B cell (primary cell): ENCODE measurements at regions not wholly inside any gene's neighbourhood (a gene's known extent, or its start where the extent isn't known, plus 50 kb on each side); places are given as distances from the start of the nearest gene placed in this dataset.

ENCODE experiments used
- ATAC-seq: fragments of 200-7000 bp; cut with Tn5 transposase; one replicate; pipeline ENCODE4 v1.10.0; 2021; ENCODE audit warnings: low read depth, mild to moderate bottlenecking, moderate number of reproducible peaks, moderate library complexity
- CTCF ChIA-PET: fragments of 350-600 bp; sonication (Branson Sonifier 250); formaldehyde crosslinking; loops from one replicate; lab custom pipeline; 2021; ENCODE audit warnings: antibody characterized with exemption, inconsistent platforms; lab: Charles Lee
- POLR2A ChIA-PET: fragments of 350-600 bp; sonication (Branson Sonifier 250); formaldehyde crosslinking; loops from one replicate; lab custom pipeline; 2021; ENCODE audit warnings: antibody characterized with exemption; lab: Charles Lee
- DNase-seq: peaks from one replicate; pipeline ENCODE4 v3.0.0; 2013
- H2AFZ ChIP-seq: 2 replicates; pipeline ENCODE4 v1.6.1; 2012; ENCODE audit warnings: mild to moderate bottlenecking, low read depth, low read length; ENCODE audit not compliant: insufficient read depth, poor library complexity, severe bottlenecking
- H3K27ac ChIP-seq, 2 donors: 1 replicate in 1 of 2; 2 replicates in 1 of 2; pipeline ENCODE4 v1.5.1; 2012 to 2013; ENCODE audit warnings: low read length in 2 of 2, mild to moderate bottlenecking in 2 of 2, moderate library complexity in 1 of 2
- H3K27me3 ChIP-seq, 4 experiments: fragments of 200-600 bp in 1 of 4; sonication (generic) in 1 of 4; replicated peaks in 1 of 4; 1 replicate in 2 of 4; 2 replicates in 2 of 4; pipeline versions ENCODE4 v1.6.1 to v1.7.0; 2013 to 2016; ENCODE audit warnings: low read length in 3 of 4, mild to moderate bottlenecking in 2 of 4, mixed read lengths in 1 of 4, moderate library complexity in 1 of 4; ENCODE audit not compliant: insufficient read depth in 4 of 4, control insufficient read depth in 3 of 4; ENCODE audit errors: control extremely low read depth in 1 of 4
- H3K36me3 ChIP-seq, 2 experiments: replicated peaks in 1 of 2; 1 replicate in 1 of 2; 2 replicates in 1 of 2; pipeline versions ENCODE4 v1.6.1 to v1.7.1; 2013; ENCODE audit warnings: low read length in 1 of 2; ENCODE audit not compliant: insufficient read depth in 2 of 2, control insufficient read depth in 1 of 2; ENCODE audit errors: control extremely low read depth in 1 of 2, extremely low read depth in 1 of 2
- H3K4me1 ChIP-seq, 2 donors: fragments of 200-600 bp in 1 of 2; sonication (generic) in 1 of 2; 1 replicate in 1 of 2; 2 replicates in 1 of 2; pipeline versions ENCODE4 v1.5.1 to v1.6.1; 2013 to 2017; ENCODE audit warnings: low read length in 2 of 2; ENCODE audit not compliant: control insufficient read depth in 2 of 2, insufficient read depth in 2 of 2
- H3K4me2 ChIP-seq: replicated peaks from 2 replicates; pipeline ENCODE3; 2012; ENCODE audit warnings: mild to moderate bottlenecking, low read depth, low read length; ENCODE audit not compliant: poor library complexity, severe bottlenecking
- H3K4me3 ChIP-seq, 5 experiments: fragments of 200-600 bp in 1 of 5; sonication (generic) in 1 of 5; 1 replicate in 3 of 5; 2 replicates in 2 of 5; pipeline versions ENCODE4 v1.5.1 to v1.7.0; 2011 to 2016; ENCODE audit warnings: low read length in 4 of 5, mild to moderate bottlenecking in 4 of 5, low read depth in 2 of 5, control low read depth in 1 of 5, moderate library complexity in 1 of 5; ENCODE audit not compliant: insufficient read depth in 1 of 5; ENCODE audit errors: control extremely low read depth in 1 of 5, extremely low read depth in 1 of 5
- H3K79me2 ChIP-seq: fragments of 200-600 bp; sonication (generic); one replicate; pipeline ENCODE4 v1.6.0; 2016; ENCODE audit warnings: low read length; ENCODE audit not compliant: control insufficient read depth, insufficient read depth
- H3K9ac ChIP-seq: fragments of 200-600 bp; sonication (generic); 2 replicates; pipeline ENCODE4 v1.6.1; 2017; ENCODE audit warnings: mild to moderate bottlenecking, low read length, moderate library complexity
- H3K9me3 ChIP-seq, 3 donors: one replicate each; pipeline versions ENCODE4 v1.6.1 to v1.7.1; 2013; ENCODE audit warnings: low read length in 2 of 3; ENCODE audit not compliant: control insufficient read depth in 2 of 3, insufficient read depth in 1 of 3; ENCODE audit errors: control extremely low read depth in 1 of 3
- H4K20me1 ChIP-seq: 2 replicates; pipeline ENCODE4 v1.6.0; 2012; ENCODE audit warnings: mild to moderate bottlenecking, low read length; ENCODE audit not compliant: insufficient read depth, control insufficient read depth, poor library complexity, severe bottlenecking
- H3K27ac Mint-ChIP-seq: one replicate; pipeline ENCODE4 v1.8.0; 2021; ENCODE audit warnings: mixed read lengths
- H3K27me3 Mint-ChIP-seq: one replicate; pipeline ENCODE4 v1.8.0; 2021; ENCODE audit warnings: mixed read lengths
- H3K4me1 Mint-ChIP-seq: one replicate; pipeline ENCODE4 v1.8.0; 2021; ENCODE audit warnings: mixed read lengths
- H3K4me3 Mint-ChIP-seq: one replicate; pipeline ENCODE4 v1.8.0; 2021; ENCODE audit warnings: mixed read lengths
- H3K9me3 Mint-ChIP-seq: one replicate; pipeline ENCODE4 v1.8.0; 2022; ENCODE audit warnings: mixed read lengths; ENCODE audit not compliant: insufficient read depth
- EZH2 ChIP-seq: IDR thresholded peaks from 2 replicates; pipeline ENCODE4 v1.6.1; 2012; ENCODE audit warnings: borderline replicate concordance, low read depth, mild to moderate bottlenecking, moderate library complexity, low read length; ENCODE audit not compliant: insufficient read depth, poor library complexity, severe bottlenecking
- WGBS: methylation state at CpG from one replicate; pipeline ENCODE4 v1.1.5; 2013; ENCODE audit warnings: missing lambda C conversion rate; ENCODE audit not compliant: insufficient coverage; 5-methylcytosine and 5-hydroxymethylcytosine counted together
- intact Hi-C: fragments of 100-400 bp; cut with micrococcal nuclease; formaldehyde crosslinking; loops from one replicate; pipeline ENCODE4 v1.10.0; 2022
- TF ChIP-seq, protein P1 (sequence below): fragments of 200-600 bp; IDR thresholded peaks from one replicate; pipeline ENCODE4 v1.8.0; 2022; ENCODE audit warnings: antibody characterized with exemption, mild to moderate bottlenecking

DNA sequence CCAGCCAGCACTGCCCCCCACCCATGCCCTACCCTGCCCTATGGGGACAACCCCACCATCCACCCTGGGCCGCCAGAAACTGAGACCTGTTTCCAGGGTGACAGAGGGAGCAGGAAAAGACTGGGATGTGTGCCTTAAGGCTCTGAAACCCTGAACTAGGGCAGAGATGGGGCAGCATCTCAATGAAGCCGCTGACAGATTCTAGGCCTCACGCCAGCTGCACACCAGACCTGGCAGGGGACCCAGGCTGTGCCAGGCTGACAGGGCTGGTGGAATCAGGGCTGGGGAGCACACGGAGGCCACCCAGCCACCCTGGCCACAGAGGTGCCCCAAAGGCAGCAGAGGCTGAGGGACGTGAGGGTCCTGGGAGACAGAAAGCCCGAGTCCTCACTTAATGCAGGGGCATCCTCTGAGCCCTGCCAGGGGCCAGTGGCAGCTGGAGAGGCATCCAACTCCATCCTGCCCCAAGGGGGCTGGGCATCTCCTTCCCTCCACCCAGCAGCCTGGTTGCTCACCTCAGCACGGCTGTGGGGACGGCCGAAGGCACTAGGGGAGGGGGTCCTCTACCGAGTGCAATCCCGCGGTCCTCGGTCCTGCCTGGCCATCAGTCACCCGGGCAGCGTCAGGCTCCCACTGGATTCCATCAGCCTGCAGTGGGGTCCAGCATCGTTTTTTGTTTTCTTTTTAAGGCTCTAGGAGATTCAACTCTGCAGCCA is 169.2 kb downstream of the ZFP36L2 start:
- Histone ChIP-seq H3K36me3 (no peaks in the 10 kb centered on the region), H3K27me3 (peaks cover 0 to 18% (median 0%) of the 10 kb centered on the region in 4 experiments), H3K9me3 (peaks cover 3 to 8% (median 3%) of the 10 kb centered on the region in 3 donors), H3K4me2 (no peak overlapping the region), H2AFZ (no peak overlapping the region), H3K79me2 (no peaks in the 10 kb centered on the region), H3K9ac (no peak overlapping the region), H3K4me1 (peaks cover 0 to 7% of the 10 kb centered on the region in 2 donors), H3K27ac (no peak overlapping the region), H4K20me1 (no peaks in the 10 kb centered on the region), H3K4me3 (no peak overlapping the region)
- WGBS, result 75% methylated on average over 15 of the region's 16 CpGs
- ChIA-PET CTCF (no interaction called here), POLR2A (no interaction called here)
- peaks cover 8% of the 10 kb centered on the region for H3K4me1 Mint-ChIP-seq
- peaks cover 17% of the 10 kb centered on the region for H3K27me3 Mint-ChIP-seq
- ATAC-seq (no peak), DNase-seq (no peak)
- H3K4me3 Mint-ChIP-seq, result no peak overlapping the region
- no peak for TF ChIP-seq EZH2
- TF ChIP-seq, protein P1, sequence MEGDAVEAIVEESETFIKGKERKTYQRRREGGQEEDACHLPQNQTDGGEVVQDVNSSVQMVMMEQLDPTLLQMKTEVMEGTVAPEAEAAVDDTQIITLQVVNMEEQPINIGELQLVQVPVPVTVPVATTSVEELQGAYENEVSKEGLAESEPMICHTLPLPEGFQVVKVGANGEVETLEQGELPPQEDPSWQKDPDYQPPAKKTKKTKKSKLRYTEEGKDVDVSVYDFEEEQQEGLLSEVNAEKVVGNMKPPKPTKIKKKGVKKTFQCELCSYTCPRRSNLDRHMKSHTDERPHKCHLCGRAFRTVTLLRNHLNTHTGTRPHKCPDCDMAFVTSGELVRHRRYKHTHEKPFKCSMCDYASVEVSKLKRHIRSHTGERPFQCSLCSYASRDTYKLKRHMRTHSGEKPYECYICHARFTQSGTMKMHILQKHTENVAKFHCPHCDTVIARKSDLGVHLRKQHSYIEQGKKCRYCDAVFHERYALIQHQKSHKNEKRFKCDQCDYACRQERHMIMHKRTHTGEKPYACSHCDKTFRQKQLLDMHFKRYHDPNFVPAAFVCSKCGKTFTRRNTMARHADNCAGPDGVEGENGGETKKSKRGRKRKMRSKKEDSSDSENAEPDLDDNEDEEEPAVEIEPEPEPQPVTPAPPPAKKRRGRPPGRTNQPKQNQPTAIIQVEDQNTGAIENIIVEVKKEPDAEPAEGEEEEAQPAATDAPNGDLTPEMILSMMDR, result no peak
- H3K27ac Mint-ChIP-seq, result no peak overlapping the region
- peaks cover 7% of the 10 kb centered on the region for H3K9me3 Mint-ChIP-seq
- intact Hi-C loops, result no loop called here

DNA sequence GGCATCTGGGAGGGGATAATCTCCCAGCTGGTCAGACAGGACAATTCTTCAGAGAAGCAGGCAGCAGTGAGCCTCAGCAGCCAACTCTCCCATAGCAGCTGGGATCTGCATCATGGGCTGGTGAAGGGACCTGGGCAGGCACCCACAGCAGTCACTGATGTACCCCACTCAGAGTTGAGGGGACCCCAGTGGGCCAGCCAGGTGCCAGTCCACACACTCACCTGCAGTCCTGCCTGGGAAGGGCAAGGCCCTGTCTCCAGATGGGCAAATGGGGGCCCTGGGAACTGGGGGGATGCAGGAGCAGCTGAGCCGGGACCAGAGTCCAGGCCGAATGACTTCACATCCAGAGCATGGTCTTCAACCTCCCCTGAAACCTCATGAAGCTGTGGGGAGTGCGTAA is 170.4 kb downstream of the ZFP36L2 start:
- POLR2A ChIA-PET, result interaction anchor here (0.6 kb wide), 1 partner anchor 238 kb away, joined by 4 read pairs; no protein-coding TSS in a partner anchor
- DNase-seq, result no peak
- H3K4me1 Mint-ChIP-seq, result peaks cover 8% of the 10 kb centered on the region

More for the DNA sequence above, 170.4 kb downstream of the ZFP36L2 start:
- Histone ChIP-seq H3K4me2 (no peak overlapping the region), H3K4me1 (peaks cover 0 to 7% of the 10 kb centered on the region in 2 donors), H2AFZ (no peak overlapping the region), H3K27ac (no peak overlapping the region), H3K4me3 (no peak overlapping the region), H4K20me1 (no peaks in the 10 kb centered on the region), H3K9me3 (peaks cover 0 to 2% (median 0%) of the 10 kb centered on the region in 3 donors), H3K9ac (no peak overlapping the region), H3K36me3 (no peaks in the 10 kb centered on the region), H3K79me2 (no peaks in the 10 kb centered on the region), H3K27me3 (peaks cover 0 to 18% (median 3%) of the 10 kb centered on the region in 4 experiments)
- WGBS, result 100% methylated on average over 1 of the region's 3 CpGs
- intact Hi-C loops, result no loop called here
- no peak for TF ChIP-seq EZH2
- TF ChIP-seq, protein P1, result no peak
- ATAC-seq, result no peak
- CTCF ChIA-PET, result no interaction called here
- peaks cover 20% of the 10 kb centered on the region for H3K27me3 Mint-ChIP-seq
- H3K4me3 Mint-ChIP-seq, result no peak overlapping the region
- H3K27ac Mint-ChIP-seq, result no peak overlapping the region
- no peaks in the 10 kb centered on the region for H3K9me3 Mint-ChIP-seq
